WTC11 (cell line): ENCODE measurements at regions not wholly inside any gene's neighbourhood (a gene's known extent, or its start where the extent isn't known, plus 50 kb on each side); places are given as distances from the start of the nearest gene placed in this dataset.

Experiments
- ATAC-seq: fragments of 200-7000 bp; cut with Tn5 transposase; 2 replicates; pipeline ENCODE4 v1.10.0; 2021; ENCODE audit warnings: mild to moderate bottlenecking, moderate library complexity
- CTCF ChIA-PET: fragments of 300-600 bp; sonication (Branson Sonifier 250); formaldehyde crosslinking; loops from one replicate; lab custom pipeline; 2021; ENCODE audit warnings: antibody characterized with exemption; lab: Charles Lee
- POLR2A ChIA-PET: fragments of 350-600 bp; sonication (Branson Sonifier 250); formaldehyde crosslinking; loops from one replicate; lab custom pipeline; 2021; ENCODE audit warnings: antibody characterized with exemption; lab: Charles Lee
- DNase-seq: peaks from one replicate; pipeline ENCODE4 v3.0.0; 2021; ENCODE audit warnings: low spot score
- H3K27ac Mint-ChIP-seq: 2 replicates; pipeline ENCODE4 v1.8.0; 2021; ENCODE audit warnings: mixed read lengths
- H3K27me3 Mint-ChIP-seq: 2 replicates; pipeline ENCODE4 v1.8.0; 2021; ENCODE audit warnings: low read depth, mild to moderate bottlenecking, moderate library complexity, mixed read lengths
- H3K36me3 Mint-ChIP-seq: 2 replicates; pipeline ENCODE4 v1.8.0; 2021; ENCODE audit warnings: mixed read lengths
- H3K4me1 Mint-ChIP-seq: 2 replicates; pipeline ENCODE4 v1.8.0; 2022; ENCODE audit warnings: mixed read lengths
- H3K4me3 Mint-ChIP-seq: 2 replicates; pipeline ENCODE4 v1.8.0; 2021; ENCODE audit warnings: mild to moderate bottlenecking, moderate library complexity, mixed read lengths
- H3K9me3 Mint-ChIP-seq: 2 replicates; pipeline ENCODE4 v1.8.0; 2021; ENCODE audit warnings: mixed read lengths
- AFF4 ChIP-seq: sonication (generic); formaldehyde crosslinking; IDR thresholded peaks from 2 replicates; pipeline ENCODE4 v1.8.1; 2023; ENCODE audit warnings: mild to moderate bottlenecking, missing genetic modification reagents, borderline replicate concordance
- AR ChIP-seq: fragments of 250-450 bp; sonication (Bioruptor Pico); IDR thresholded peaks from 2 replicates; pipeline ENCODE4 v1.9.0; 2021; ENCODE audit warnings: mild to moderate bottlenecking
- ARID4B ChIP-seq: sonication (generic); formaldehyde crosslinking; IDR thresholded peaks from 2 replicates; pipeline ENCODE4 v1.8.0; 2023; ENCODE audit warnings: missing genetic modification reagents, mild to moderate bottlenecking, borderline replicate concordance
- CDX4 ChIP-seq: fragments of 250-450 bp; sonication (Bioruptor Pico); IDR thresholded peaks from 2 replicates; pipeline ENCODE4 v1.9.0; 2021; ENCODE audit warnings: moderate library complexity, mild to moderate bottlenecking, inconsistent platforms, borderline replicate concordance
- ETV6 ChIP-seq: sonication (generic); formaldehyde crosslinking; IDR thresholded peaks from 2 replicates; pipeline ENCODE4 v1.8.1; 2022; ENCODE audit warnings: mild to moderate bottlenecking, missing genetic modification reagents
- JAZF1 ChIP-seq: fragments of 250-450 bp; sonication (Bioruptor Pico); IDR thresholded peaks from 2 replicates; pipeline ENCODE4 v1.9.0; 2021; ENCODE audit warnings: moderate library complexity, mild to moderate bottlenecking, inconsistent platforms
- NFYB ChIP-seq: sonication (generic); formaldehyde crosslinking; conservative IDR thresholded peaks from 2 replicates; pipeline ENCODE4 v1.8.0; 2022; ENCODE audit warnings: low read depth, missing genetic modification reagents
- PRRX2 ChIP-seq: fragments of 250-450 bp; sonication (Bioruptor Pico); IDR thresholded peaks from 2 replicates; pipeline ENCODE4 v1.8.0; 2021; ENCODE audit warnings: mild to moderate bottlenecking
- RORB ChIP-seq: fragments of 250-450 bp; sonication (Bioruptor Pico); IDR thresholded peaks from 2 replicates; pipeline ENCODE4 v1.9.0; 2021; ENCODE audit warnings: mild to moderate bottlenecking
- SMAD3 ChIP-seq: sonication (generic); formaldehyde crosslinking; IDR thresholded peaks from 2 replicates; pipeline ENCODE4 v1.8.0; 2022; ENCODE audit warnings: missing genetic modification reagents, mild to moderate bottlenecking, borderline replicate concordance
- USF2 ChIP-seq: sonication (generic); formaldehyde crosslinking; IDR thresholded peaks from 2 replicates; pipeline ENCODE4 v1.8.1; 2023; ENCODE audit warnings: mild to moderate bottlenecking, missing genetic modification reagents, moderate library complexity
- ZBTB21 ChIP-seq: sonication (generic); formaldehyde crosslinking; IDR thresholded peaks from 2 replicates; pipeline ENCODE4 v1.8.1; 2023; ENCODE audit warnings: mild to moderate bottlenecking, missing genetic modification reagents, borderline replicate concordance
- ZBTB43 ChIP-seq: sonication (generic); formaldehyde crosslinking; IDR thresholded peaks from 2 replicates; pipeline ENCODE4 v1.8.1; 2023; ENCODE audit warnings: mild to moderate bottlenecking, missing genetic modification reagents
- ZMAT4 ChIP-seq: fragments of 250-450 bp; sonication (Bioruptor Pico); IDR thresholded peaks from 2 replicates; pipeline ENCODE4 v1.9.0; 2021; ENCODE audit warnings: mild to moderate bottlenecking
- ZNF121 ChIP-seq: sonication (generic); formaldehyde crosslinking; IDR thresholded peaks from 2 replicates; pipeline ENCODE4 v1.8.0; 2023; ENCODE audit warnings: missing genetic modification reagents
- ZNF219 ChIP-seq: sonication (generic); formaldehyde crosslinking; IDR thresholded peaks from 2 replicates; pipeline ENCODE4 v1.8.0; 2023; ENCODE audit warnings: missing genetic modification reagents, mild to moderate bottlenecking, borderline replicate concordance
- ZNF512 ChIP-seq: sonication (generic); formaldehyde crosslinking; IDR thresholded peaks from 2 replicates; pipeline ENCODE4 v1.8.1; 2022; ENCODE audit warnings: missing genetic modification reagents, borderline replicate concordance

GRCh38 chr7:118478236-118478635 lies 253.7 kb downstream of the ANKRD7 start (continued):
- no peak for TF ChIP-seq SMAD3 (CRISPR knock-in tag)
- TF ChIP-seq RORB (CRISPR knock-in tag), result no peak
- no peak for TF ChIP-seq ZBTB43

GRCh38 chr7:118478931-118479330 lies 254.4 kb downstream of the ANKRD7 start:
- CTCF ChIA-PET, result no interaction called here
- H3K4me1 Mint-ChIP-seq, result no peaks in the 10 kb centered on the region
- peaks cover 35% of the 10 kb centered on the region for H3K9me3 Mint-ChIP-seq
- H3K4me3 Mint-ChIP-seq, result no peak overlapping the region
- H3K27ac Mint-ChIP-seq, result no peak overlapping the region
- DNase-seq, result no peak
- no peaks in the 10 kb centered on the region for H3K27me3 Mint-ChIP-seq
- TF ChIP-seq ZBTB21, result no peak
- no peak for TF ChIP-seq USF2 (CRISPR knock-in tag)
- TF ChIP-seq ETV6 (CRISPR knock-in tag), result no peak
- no peak for TF ChIP-seq AFF4 (CRISPR knock-in tag)
- no peak for TF ChIP-seq ARID4B (CRISPR knock-in tag)
- no peak for TF ChIP-seq ZNF121 (CRISPR knock-in tag)
- TF ChIP-seq NFYB (CRISPR knock-in tag), result no peak
- TF ChIP-seq RORB (CRISPR knock-in tag), result no peak
- TF ChIP-seq JAZF1 (CRISPR knock-in tag), result no peak
- TF ChIP-seq ZNF219 (CRISPR knock-in tag), result no peak
- no peak for TF ChIP-seq CDX4 (CRISPR knock-in tag)
- no peak for TF ChIP-seq AR (CRISPR knock-in tag)
- TF ChIP-seq PRRX2, result no peak
- TF ChIP-seq ZNF512 (CRISPR knock-in tag), result no peak
- TF ChIP-seq ZMAT4 (CRISPR knock-in tag), result no peak
- POLR2A ChIA-PET, result no interaction called here
- ATAC-seq, result no peak
- H3K36me3 Mint-ChIP-seq, result peaks cover 20% of the 10 kb centered on the region
